Chondrocyte (in vitro differentiated cells): ENCODE measurements at regions not wholly inside any gene's neighbourhood (a gene's known extent, or its start where the extent isn't known, plus 50 kb on each side); places are given as distances from the start of the nearest gene placed in this dataset.

Experiments
- DNase-seq: peaks from one replicate; pipeline ENCODE4 v3.0.0; 2021; ENCODE audit warnings: mixed read lengths, low spot score
- H3K27ac Mint-ChIP-seq: one replicate; pipeline ENCODE4 v1.8.0; 2021; ENCODE audit warnings: mild to moderate bottlenecking, moderate library complexity, mixed read lengths; ENCODE audit not compliant: unreplicated experiment
- H3K27me3 Mint-ChIP-seq: 2 replicates; pipeline ENCODE4 v1.8.0; 2021; ENCODE audit warnings: low read depth, mixed read lengths
- H3K36me3 Mint-ChIP-seq: 2 replicates; pipeline ENCODE4 v1.8.0; 2021; ENCODE audit warnings: low read depth, mixed read lengths
- H3K4me1 Mint-ChIP-seq: 2 replicates; pipeline ENCODE4 v1.8.0; 2021; ENCODE audit warnings: low read depth, mild to moderate bottlenecking, mixed read lengths
- H3K4me3 Mint-ChIP-seq: one replicate; pipeline ENCODE4 v1.8.0; 2021; ENCODE audit warnings: mild to moderate bottlenecking, moderate library complexity, mixed read lengths; ENCODE audit not compliant: unreplicated experiment
- H3K9me3 Mint-ChIP-seq: 2 replicates; pipeline ENCODE4 v1.8.0; 2021; ENCODE audit warnings: low read depth, mixed read lengths
- TF ChIP-seq, protein P1 (sequence below): fragments of 200-600 bp; sonication (generic); IDR thresholded peaks from 2 replicates; pipeline ENCODE4 v1.5.0; 2021; ENCODE audit warnings: antibody characterized with exemption, mild to moderate bottlenecking, moderate library complexity

DNA sequence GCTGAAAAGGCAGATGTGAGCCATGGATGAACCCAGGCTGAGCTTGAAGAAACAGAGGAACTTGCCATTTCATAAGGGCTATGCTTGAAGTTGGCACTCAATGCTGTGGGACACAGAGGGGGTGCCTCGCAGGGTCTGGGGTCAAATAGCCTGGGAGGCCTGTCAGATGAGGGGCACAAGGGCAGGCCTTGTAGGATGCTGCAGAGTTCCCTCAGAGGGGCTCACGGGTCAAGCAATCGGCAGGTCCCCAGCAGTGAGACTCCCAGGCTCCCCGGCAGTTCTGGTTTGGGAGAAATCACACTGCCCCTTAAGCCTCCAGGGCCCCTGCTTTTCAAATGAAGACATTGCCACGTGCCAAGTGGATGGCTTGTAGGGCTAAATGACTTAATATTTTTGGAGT lies 116.7 kb upstream of the GRIK3 start:
- TF ChIP-seq, protein P1, sequence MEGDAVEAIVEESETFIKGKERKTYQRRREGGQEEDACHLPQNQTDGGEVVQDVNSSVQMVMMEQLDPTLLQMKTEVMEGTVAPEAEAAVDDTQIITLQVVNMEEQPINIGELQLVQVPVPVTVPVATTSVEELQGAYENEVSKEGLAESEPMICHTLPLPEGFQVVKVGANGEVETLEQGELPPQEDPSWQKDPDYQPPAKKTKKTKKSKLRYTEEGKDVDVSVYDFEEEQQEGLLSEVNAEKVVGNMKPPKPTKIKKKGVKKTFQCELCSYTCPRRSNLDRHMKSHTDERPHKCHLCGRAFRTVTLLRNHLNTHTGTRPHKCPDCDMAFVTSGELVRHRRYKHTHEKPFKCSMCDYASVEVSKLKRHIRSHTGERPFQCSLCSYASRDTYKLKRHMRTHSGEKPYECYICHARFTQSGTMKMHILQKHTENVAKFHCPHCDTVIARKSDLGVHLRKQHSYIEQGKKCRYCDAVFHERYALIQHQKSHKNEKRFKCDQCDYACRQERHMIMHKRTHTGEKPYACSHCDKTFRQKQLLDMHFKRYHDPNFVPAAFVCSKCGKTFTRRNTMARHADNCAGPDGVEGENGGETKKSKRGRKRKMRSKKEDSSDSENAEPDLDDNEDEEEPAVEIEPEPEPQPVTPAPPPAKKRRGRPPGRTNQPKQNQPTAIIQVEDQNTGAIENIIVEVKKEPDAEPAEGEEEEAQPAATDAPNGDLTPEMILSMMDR = no peak

DNA sequence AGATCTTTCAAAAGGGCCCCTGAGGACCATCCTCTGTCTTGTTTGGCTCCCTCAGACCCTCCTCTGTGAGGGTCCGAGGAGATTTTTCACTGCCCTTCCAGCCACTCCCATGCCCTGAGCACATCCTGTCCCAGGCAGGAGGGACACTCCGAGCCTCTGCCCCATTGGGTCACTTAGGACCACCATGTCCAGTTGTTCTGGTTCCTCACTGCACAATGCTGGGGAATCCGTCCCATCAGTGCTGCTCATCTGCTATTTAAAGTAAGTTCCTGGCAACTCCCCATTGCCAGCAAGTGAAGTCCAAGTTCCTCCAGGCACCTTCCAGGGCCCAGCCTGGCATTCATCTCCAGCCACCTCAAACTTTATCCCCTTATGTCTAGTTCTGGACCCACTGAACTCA lies 117.5 kb upstream of the GRIK3 start:
- H3K4me3 Mint-ChIP-seq = no peak overlapping the region
- TF ChIP-seq, protein P1 = no peak
- H3K27ac Mint-ChIP-seq = no peak overlapping the region
- no peaks in the 10 kb centered on the region for H3K4me1 Mint-ChIP-seq
- H3K9me3 Mint-ChIP-seq = no peaks in the 10 kb centered on the region
- H3K36me3 Mint-ChIP-seq = no peaks in the 10 kb centered on the region
- peaks cover 4% of the 10 kb centered on the region for H3K27me3 Mint-ChIP-seq
- no peak for DNase-seq

More for the DNA sequence above, 116.7 kb upstream of the GRIK3 start:
- Mint-ChIP-seq H3K27ac (no peak overlapping the region), H3K27me3 (peaks cover 4% of the 10 kb centered on the region), H3K9me3 (no peaks in the 10 kb centered on the region), H3K36me3 (no peaks in the 10 kb centered on the region), H3K4me1 (no peaks in the 10 kb centered on the region), H3K4me3 (no peak overlapping the region)
- no peak for DNase-seq

DNA sequence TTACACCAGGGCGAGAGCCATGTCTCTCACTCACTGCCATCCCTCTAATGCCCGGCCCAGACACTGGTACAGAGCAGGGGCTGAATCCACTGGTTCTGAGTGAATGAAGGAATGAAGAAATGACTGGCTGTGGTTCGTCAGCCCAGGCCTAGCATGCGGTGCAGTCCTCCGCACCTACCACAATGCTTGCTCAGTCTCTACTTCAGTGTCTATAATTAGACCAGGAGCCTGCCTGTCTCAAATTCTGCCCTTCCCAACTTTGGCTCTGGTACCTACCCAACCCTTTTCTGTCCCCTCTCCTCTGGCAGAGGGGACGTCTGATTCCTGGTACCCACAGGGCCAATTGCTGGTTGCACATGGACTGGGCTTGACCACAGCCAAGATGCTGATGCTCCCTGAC lies 118.2 kb upstream of the GRIK3 start:
- Mint-ChIP-seq H3K27ac (no peak overlapping the region), H3K36me3 (no peaks in the 10 kb centered on the region), H3K4me3 (no peak overlapping the region), H3K4me1 (no peaks in the 10 kb centered on the region), H3K27me3 (peaks cover 4% of the 10 kb centered on the region), H3K9me3 (no peaks in the 10 kb centered on the region)
- no peak for DNase-seq
- TF ChIP-seq, protein P1 = no peak

DNA sequence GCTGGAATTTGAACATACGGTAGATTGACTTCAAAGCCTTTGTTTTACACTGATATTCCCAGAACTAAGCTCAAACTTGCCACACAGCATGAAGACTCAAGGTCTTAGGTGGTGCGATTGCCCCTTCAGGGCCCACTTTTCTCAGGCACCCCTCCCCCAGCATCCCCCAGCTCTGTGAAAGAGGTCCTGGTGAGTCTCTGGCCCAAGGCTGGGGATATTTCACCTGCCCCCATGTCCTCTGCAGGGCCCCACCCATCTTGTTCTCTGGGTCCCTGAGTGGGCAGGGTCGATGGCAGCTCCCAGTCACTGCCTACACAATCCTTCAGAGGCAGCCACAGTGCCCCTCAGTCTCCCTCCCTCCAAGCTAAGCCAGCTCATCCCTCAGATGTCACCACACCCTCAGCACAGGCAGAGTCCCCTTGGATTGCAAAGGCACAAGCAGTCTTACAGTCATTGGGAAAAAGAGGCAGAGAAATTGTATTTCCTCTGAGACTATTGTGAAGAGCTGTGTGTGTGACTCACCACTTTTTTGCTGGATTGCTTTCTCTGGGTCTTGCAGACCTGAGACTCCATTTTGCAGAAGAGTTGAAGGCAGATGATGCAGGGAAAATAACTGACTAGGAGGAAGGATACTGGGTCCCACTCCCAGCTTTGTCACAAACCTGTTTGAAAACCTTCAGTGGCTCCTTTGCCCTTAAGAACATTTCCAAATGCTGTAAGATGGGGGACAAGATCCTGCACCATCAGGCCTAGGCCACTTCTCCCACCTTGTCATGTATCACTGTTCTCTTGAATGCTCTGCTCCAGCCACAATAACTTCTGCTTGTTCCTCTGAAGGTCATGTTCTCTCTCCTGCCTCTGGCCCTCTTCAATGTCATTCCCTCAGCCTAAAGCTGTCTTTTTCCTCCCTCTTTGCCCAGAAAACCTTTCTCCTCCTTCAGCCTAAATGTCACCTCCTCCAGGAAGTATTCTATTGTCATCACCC lies 119.1 kb upstream of the GRIK3 start:
- Mint-ChIP-seq H3K9me3 (no peaks in the 10 kb centered on the region), H3K4me3 (no peak overlapping the region), H3K27me3 (peaks cover 4% of the 10 kb centered on the region), H3K36me3 (no peaks in the 10 kb centered on the region), H3K4me1 (no peaks in the 10 kb centered on the region), H3K27ac (no peak overlapping the region)
- TF ChIP-seq, protein P1 = no peak
- no peak for DNase-seq

DNA sequence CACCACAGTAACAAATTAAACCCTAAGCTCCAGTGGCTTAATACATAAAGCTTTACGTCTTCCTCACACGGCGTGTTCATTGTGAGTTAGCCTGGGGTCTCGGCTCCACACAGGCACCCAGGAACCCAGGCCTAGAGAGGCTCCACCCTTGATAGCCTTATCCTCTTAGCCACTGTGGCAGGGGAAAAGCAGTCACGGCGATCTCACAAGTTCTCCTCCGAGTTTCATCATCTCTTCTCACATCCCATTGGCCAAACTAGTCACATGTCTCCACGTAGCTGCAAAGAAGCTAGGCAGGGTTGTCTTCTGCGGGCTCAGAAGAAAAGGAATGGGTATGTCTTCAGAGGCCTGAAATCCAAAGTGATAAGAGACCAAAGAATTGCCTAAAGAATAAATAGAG lies 122.3 kb upstream of the GRIK3 start:
- H3K4me1 Mint-ChIP-seq = no peaks in the 10 kb centered on the region
- TF ChIP-seq, protein P1 = no peak
- H3K36me3 Mint-ChIP-seq = no peaks in the 10 kb centered on the region
- DNase-seq = no peak
- H3K9me3 Mint-ChIP-seq = peaks cover 10% of the 10 kb centered on the region
- no peak overlapping the region for H3K27ac Mint-ChIP-seq
- H3K27me3 Mint-ChIP-seq = peaks cover 4% of the 10 kb centered on the region
- H3K4me3 Mint-ChIP-seq = no peak overlapping the region
